Adrenal gland (tissue), 5 donors: ENCODE measurements at regions not wholly inside any gene's neighbourhood (a gene's known extent, or its start where the extent isn't known, plus 50 kb on each side); places are given as distances from the start of the nearest gene placed in this dataset.

ENCODE experiments used
- POLR2A ChIP-seq, 2 donors: fragments of 450-650 bp; IDR thresholded peaks; one replicate each; pipeline ENCODE4 v1.6.1; 2017; ENCODE audit warnings: antibody characterized with exemption in 2 of 2, mild to moderate bottlenecking in 2 of 2, moderate library complexity in 1 of 2
- TF ChIP-seq, protein P1 (sequence below), 6 experiments: fragments of 450-650 bp in 4 of 6; fragments of 200-600 bp in 2 of 6; sonication (generic) in 1 of 6; IDR thresholded peaks; 1 replicate in 5 of 6; 2 replicates in 1 of 6; pipeline versions ENCODE4 v1.5.1 to v1.8.0; 2016 to 2021; ENCODE audit warnings: antibody characterized with exemption in 6 of 6, mild to moderate bottlenecking in 2 of 6, moderate library complexity in 1 of 6
- donor health status: DM: no; HTN: no; CAD: no.

DNA sequence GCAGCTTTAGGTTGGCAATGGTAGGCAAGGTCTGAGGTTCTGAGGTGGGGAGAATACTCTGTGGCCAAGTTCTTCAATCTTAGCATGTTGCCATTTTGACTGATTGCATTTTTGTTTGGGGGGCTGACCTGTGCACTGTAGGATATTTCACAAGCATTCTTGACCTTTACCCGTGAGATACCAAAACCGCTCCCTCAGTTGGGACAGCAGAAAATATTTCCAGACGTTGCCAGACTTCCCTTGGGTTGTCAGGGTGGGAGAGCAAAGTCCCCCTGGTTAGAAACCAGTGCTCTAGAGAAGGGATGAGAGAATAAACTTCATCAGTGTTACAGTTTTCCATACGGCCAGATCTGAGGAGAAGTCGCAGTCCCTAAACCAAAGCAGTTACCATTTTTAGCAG is 279.6 kb downstream of the TFAP2B start:
- TF ChIP-seq, protein P1, sequence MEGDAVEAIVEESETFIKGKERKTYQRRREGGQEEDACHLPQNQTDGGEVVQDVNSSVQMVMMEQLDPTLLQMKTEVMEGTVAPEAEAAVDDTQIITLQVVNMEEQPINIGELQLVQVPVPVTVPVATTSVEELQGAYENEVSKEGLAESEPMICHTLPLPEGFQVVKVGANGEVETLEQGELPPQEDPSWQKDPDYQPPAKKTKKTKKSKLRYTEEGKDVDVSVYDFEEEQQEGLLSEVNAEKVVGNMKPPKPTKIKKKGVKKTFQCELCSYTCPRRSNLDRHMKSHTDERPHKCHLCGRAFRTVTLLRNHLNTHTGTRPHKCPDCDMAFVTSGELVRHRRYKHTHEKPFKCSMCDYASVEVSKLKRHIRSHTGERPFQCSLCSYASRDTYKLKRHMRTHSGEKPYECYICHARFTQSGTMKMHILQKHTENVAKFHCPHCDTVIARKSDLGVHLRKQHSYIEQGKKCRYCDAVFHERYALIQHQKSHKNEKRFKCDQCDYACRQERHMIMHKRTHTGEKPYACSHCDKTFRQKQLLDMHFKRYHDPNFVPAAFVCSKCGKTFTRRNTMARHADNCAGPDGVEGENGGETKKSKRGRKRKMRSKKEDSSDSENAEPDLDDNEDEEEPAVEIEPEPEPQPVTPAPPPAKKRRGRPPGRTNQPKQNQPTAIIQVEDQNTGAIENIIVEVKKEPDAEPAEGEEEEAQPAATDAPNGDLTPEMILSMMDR (IDR thresholded peaks at IDR 0.05) = no peak
- TF ChIP-seq POLR2A (IDR thresholded peaks at IDR 0.05) = no peak
